ENCODE measurements at regions not wholly inside any gene's neighbourhood (a gene's known extent, or its start where the extent isn't known, plus 50 kb on each side); places are given as distances from the start of the nearest gene placed in this dataset.
"Not testable (repeated sequence)": the region's sequence is repeated elsewhere in the genome, so short reads cannot be mapped to it uniquely, and the experiment has no call there.

DNA sequence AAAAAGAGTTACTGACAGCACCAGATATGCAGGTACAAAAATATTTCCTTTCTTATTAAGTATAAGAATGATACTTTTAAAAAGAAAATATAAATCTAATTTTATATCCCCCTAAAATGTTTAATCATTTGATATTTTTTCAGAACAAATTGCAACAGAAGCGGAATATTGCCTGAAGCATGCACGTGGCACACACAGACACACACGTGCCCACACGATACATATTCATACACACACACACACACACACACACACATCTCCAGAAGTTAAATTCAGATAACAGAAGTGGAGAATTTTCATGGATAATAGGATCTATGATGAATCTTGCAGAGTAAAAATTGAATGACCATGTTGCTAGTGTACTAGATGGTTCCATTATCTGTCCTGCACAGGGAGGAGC lies 445.2 kb downstream of the GPAT3 start:
- DNase-seq = no peak

DNA sequence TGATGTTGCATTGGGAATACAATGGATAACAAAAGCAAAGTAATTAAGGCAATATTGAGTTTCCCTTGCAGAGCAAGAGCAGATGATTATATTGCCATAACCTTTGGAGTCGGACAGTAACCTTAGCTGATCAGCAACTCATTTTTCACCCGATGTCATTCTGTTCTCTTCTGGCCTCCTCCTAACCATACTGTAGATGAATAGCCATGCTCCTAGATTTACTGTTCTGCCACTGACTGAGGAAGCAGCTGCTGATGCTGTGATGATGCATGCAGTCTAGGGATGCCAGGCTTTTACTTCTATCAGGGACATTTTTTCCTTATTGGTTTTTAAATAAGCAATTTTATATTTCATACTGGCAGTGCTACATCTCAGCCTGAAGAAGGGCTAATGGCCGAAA lies 443.9 kb downstream of the GPAT3 start:
- no peak for DNase-seq

- DNase-seq = no peak
These were observed 438.3 kb downstream of the GPAT3 start for GRCh38 chr4:83974111-83974780.

DNA sequence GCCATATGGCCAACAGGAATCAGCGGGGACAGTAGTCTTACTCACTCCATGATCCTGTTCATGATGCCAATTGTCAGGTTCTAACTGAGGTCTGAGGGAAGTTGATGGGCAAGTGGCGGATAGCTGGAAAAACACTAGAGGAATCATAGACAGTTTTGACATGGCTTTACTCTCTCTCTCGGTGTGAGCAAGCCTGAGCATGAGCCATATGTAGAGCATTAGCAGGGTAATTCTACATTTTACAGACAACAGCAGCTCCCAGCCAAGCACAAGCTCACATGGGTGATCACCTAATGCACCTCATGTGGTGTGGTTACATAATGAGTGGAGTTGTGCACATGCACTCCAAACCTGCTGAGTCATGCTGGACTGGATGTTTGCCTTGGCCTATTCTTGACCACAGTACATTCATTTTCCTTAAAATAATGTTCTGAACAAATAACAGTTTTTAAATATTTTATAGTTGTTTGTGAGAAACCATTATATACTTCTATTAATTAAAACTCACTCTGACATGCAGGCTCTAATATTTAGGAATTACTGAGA lies 429.2 kb downstream of the GPAT3 start:
- DNase-seq = no peak

DNA sequence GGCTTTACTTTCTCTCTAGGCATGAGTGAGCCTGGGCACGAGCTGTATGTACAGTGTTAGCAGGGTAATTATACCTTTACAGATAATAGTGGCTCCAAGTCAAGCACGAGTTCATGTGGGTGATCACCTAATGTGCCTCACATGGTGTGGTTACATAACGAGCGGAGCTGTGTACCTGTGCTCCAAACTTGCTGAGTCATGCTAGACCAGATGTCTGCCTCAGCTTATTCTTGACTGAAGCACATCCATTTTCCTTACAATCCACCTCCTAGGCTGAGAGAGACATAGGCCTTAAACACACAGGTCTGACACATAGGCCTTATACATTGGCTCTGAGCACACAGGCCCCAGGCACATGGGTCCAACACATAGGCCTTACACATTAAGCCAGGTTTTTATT lies 426.6 kb downstream of the GPAT3 start:
- DNase-seq = no peak

GRCh38 chr4:83961575-83961974 lies 425.7 kb downstream of the GPAT3 start:
- no peak for DNase-seq

DNA sequence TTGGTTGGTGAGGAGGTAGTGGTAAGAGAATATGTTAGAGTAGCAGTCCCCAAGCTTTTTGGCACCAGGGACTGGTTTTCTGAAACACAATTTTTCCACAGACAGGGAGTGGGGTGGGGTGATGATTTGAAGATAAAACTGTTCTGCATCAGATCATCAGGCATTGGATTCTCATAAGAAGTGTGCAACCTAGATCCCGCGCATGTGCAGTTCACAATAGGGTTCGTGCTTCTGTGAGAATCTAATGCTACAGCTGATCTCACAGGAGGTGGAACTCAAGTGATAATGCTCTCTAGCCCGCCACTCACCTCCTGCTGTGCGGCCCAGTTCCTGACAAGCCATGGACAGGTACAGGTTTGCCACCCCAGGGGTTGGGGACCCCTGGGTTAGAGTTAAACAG lies 423.3 kb downstream of the GPAT3 start:
- no peak for DNase-seq

GRCh38 chr4:83947830-83948193 lies 411.9 kb downstream of the GPAT3 start:
- peak; percentile 64 for DNase-seq

DNA sequence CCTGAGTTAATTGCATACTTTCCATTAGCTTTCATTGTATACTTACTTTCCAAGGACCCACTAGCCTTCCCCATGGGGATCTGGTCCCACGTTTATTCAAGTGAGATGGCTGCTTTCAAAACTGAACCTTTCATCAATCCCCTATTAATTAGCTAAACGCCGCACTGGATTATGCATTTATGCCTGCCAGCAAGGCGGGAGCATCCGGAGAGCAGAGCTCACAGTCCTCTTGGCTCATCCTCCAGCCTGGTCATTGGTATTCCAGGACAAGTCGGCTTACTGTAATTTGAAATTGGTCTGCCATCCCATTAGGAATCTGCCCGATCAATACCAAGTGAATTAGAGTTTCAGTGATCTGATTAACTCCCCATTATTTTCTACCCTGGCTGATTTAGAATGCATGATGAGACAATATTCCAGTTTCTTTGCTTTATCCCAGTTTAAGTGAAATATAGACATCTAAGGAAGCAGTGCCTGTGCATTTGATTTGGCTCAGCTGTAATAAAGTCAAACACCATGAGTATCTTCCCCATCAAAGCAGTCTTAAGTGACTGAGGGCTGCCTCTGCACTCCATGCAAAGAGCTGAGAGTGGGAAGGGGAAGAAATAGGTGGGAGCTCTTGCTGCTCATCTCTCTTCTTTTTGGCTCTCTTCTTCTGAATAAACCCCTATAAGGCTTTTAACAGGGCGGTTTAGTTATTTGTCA lies 411.4 kb downstream of the GPAT3 start:
- DNase-seq = no peak

- DNase-seq = not testable (repeated sequence)
These were observed 407.8 kb downstream of the GPAT3 start for GRCh38 chr4:83943691-83944090.

- DNase-seq = no peak
These were observed 397.0 kb downstream of the GPAT3 start for GRCh38 chr4:83932750-83933391.

- DNase-seq = no peak
These were observed 395.9 kb downstream of the GPAT3 start for GRCh38 chr4:83931659-83932438.

- no peak for DNase-seq
These were observed 393.6 kb downstream of the GPAT3 start for GRCh38 chr4:83929550-83929949.

DNA sequence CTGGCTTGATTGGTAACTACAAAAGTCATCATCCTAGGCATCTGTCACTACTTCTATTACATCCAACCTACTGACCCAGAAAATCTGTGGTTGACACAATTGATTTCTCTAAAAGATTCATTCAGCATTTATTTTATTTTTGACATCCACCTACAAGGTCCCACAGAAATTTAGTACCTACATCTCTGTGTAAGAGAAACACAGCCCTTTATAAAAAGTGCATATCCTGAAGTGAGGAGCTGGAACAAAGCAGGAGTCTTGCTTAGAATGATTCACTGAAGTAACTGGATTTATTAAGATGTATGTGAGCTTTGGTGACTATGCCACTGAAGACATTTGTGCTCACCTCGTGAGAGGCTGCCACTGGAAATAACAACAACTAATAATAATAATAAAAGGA lies 391.0 kb downstream of the GPAT3 start:
- DNase-seq = no peak

DNA sequence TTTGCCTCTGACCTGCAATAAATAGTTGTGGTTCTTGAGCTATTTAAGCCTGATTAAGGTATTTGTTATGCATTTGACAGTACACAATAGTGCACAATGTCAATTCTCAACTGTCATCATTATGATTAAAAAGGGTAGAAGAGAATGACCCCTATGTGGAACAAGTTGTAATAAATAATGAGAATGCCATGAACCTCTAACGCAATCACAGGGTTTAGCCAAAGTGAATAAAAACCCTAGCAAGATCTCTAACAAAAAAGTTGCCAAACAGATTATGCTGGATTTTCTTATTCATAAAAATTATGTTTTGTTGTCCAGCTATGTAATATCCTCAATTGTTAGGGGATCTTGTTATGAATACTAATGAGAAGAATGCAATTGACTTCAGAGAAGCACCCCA lies 387.4 kb downstream of the GPAT3 start:
- DNase-seq = no peak

DNA sequence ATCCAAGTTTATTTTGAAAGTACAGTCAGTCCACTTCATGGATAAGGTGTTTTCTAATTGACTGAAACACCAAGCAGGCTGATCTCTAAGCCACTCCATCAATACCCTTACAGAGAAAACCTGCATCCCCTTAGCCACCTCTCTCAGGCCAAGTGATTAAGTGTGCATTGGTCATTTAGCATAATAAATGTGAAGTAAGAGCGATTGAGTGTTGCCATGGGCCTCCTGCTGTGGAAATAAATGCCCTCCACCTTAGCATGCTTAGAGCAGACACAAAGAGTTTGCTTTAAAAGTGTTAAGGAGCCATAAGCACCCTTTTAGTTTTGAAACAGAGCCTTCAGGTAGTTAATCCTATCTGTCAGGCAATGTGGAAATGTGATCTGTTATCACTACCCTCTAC lies 386.5 kb downstream of the GPAT3 start:
- DNase-seq = no peak

DNA sequence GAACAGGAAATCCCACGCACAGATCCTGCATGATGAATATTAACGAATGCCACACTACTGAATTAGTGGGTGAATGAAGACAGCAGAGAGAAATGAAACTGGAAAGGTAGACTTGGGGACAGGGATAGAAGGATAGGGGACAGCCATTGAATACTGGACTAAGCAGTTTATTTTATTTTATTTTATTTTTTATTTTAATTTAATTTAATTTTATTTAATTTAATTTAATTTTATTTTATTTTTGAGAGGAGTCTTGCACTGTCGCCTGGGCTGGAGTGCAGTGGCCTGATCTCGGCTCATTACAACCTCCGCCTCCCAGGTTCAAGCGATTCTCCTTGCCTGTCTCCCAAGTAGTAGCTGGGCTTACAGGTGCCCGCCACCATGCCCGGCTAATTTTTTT lies 385.2 kb downstream of the GPAT3 start:
- DNase-seq = no peak

DNA sequence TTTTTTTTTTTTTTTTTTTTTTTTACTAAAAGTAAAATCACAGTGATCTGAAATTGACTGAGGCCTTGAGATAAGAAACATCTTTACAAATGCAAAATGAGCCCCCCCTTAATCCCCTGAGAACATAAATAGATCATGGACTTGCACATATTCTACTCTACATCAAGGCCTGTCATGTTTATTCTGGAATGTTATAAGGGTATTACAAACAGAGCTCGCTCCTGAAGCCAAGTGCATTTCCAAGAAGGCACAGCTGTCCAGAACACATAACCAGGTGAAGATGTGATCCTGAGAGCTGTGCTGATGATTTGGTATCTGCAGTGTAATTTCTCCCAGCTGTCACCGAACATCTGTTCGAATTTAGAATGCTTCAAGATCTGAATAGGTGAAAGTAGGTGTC lies 384.5 kb downstream of the GPAT3 start:
- DNase-seq = no peak

DNA sequence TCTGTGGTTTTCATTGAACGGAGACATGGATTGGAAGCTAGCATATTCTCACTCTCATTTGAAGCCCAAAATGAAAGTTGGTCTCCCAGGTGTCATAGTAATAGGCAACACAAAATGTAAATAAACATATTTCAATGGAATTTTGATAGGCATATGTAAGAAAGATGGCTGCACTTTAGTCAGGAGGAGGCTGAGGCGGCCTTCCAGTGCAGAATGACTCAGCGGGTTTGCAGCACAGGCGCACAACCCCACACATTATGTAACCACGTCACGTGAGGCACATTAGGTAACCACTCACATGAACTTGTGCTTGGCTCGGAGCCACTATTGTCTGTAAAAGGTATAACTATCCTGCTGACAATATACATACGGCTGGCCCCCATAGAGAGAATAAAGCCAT lies 381.7 kb downstream of the GPAT3 start:
- DNase-seq = no peak

- DNase-seq = no peak
These were observed 374.8 kb downstream of the GPAT3 start for GRCh38 chr4:83910693-83911092.

- DNase-seq = no peak
These were observed 370.7 kb downstream of the GPAT3 start for GRCh38 chr4:83906561-83906960.

GRCh38 chr4:83905952-83906351 lies 370.0 kb downstream of the GPAT3 start:
- DNase-seq = peak; percentile 63

- DNase-seq = not testable (repeated sequence)
These were observed 367.8 kb downstream of the GPAT3 start for GRCh38 chr4:83903740-83904139.
